Naive thymus-derived CD8-positive, alpha-beta T cell (primary cell): ENCODE measurements at regions not wholly inside any gene's neighbourhood (a gene's known extent, or its start where the extent isn't known, plus 50 kb on each side); places are given as distances from the start of the nearest gene placed in this dataset.

Experiments used
- ATAC-seq, 2 donors: fragments of 150-1000 bp; cut with Tn5 transposase in 1 of 2; sonication (Bioruptor Pico), chemical (Tn5 transposase) in 1 of 2; 1 replicate in 1 of 2; 2 replicates in 1 of 2; pipeline ENCODE4 v1.10.0; 2021; ENCODE audit warnings: mild to moderate bottlenecking in 2 of 2, moderate library complexity in 2 of 2
- POLR2A ChIA-PET: fragments of 350-600 bp; sonication (Branson Sonifier 250); formaldehyde crosslinking; loops from one replicate; lab custom pipeline; 2021; ENCODE audit warnings: antibody characterized with exemption; lab: Charles Lee
- DNase-seq, 10 donors: peaks; one replicate each; pipeline versions ENCODE4 v3.0.0 to v3.0.0-alpha.2; 2020 to 2022
- H3K27ac Mint-ChIP-seq, 10 donors: one replicate each; pipeline ENCODE4 v1.8.0; 2020 to 2022; ENCODE audit warnings: mild to moderate bottlenecking in 10 of 10, mixed read lengths in 10 of 10, moderate library complexity in 4 of 10, inconsistent platforms in 1 of 10
- H3K27me3 Mint-ChIP-seq, 5 donors: one replicate each; pipeline ENCODE4 v1.8.0; 2021 to 2022; ENCODE audit warnings: mixed read lengths in 5 of 5
- H3K36me3 Mint-ChIP-seq, 3 donors: one replicate each; pipeline ENCODE4 v1.8.0; 2020 to 2022; ENCODE audit warnings: mixed read lengths in 3 of 3, mild to moderate bottlenecking in 2 of 3, inconsistent platforms in 1 of 3
- H3K4me1 Mint-ChIP-seq, 4 donors: one replicate each; pipeline ENCODE4 v1.8.0; 2021 to 2022; ENCODE audit warnings: mixed read lengths in 4 of 4
- H3K4me3 Mint-ChIP-seq, 10 donors: one replicate each; pipeline ENCODE4 v1.8.0; 2020 to 2022; ENCODE audit warnings: mild to moderate bottlenecking in 10 of 10, mixed read lengths in 10 of 10, moderate library complexity in 6 of 10, inconsistent platforms in 1 of 10
- H3K9me3 Mint-ChIP-seq, 9 donors: one replicate each; pipeline ENCODE4 v1.8.0; 2020 to 2022; ENCODE audit warnings: mixed read lengths in 9 of 9, mild to moderate bottlenecking in 3 of 9, inconsistent platforms in 1 of 9, moderate library complexity in 1 of 9

DNA sequence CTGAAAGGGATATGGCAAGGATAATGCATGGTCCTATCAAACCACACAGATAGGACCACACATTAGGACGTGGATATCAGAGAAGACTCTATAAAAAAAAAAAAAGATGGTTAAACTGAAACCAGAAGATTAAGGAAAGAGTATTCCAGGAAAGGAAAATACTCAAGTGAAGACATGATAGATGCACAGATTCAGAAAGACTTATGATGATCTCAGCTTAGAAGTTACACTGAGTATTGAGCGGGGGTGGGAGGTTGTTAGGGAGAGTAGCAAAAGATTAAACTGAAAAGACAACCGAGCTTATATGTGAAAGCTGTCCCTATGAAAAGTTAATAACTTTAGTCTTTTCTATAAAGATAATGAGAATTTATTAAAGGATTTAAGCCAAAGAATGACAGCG, 211.0 kb upstream of the EMCN start:
- peaks cover 0 to 3% (median 0%) of the 10 kb centered on the region in 3 donors for H3K36me3 Mint-ChIP-seq

DNA sequence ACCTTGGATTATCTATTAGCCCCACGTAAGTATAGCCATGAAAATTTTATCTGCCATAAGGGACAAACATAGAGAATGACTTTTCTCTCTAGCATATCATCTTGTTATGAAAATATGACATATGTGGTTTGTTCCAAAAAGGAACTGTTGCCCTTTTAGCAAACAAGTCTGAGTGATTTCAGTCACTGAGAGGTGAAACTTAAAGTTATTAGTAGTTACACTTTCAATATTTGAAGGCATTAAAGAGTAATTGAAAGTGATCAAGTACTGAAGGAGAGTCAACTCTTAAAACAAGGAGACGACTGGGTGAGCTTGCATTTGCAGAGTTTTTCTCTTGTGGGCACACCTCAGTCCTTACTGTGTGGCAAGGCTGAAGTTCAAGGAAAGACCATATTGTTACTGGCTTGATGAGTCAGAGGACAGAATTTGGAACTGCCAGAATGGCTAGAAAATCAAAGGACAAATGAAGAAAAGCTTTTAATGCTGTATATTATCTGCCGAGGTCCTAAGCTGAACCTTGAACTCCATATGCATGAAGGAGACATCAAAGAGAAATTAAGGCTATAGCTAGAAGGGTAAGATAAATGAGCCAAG, 205.1 kb upstream of the EMCN start:
- Mint-ChIP-seq H3K27me3 (peaks cover 2 to 39% (median 11%) of the 10 kb centered on the region in 5 donors), H3K4me1 (no peaks in the 10 kb centered on the region), H3K4me3 (no peak overlapping the region), H3K36me3 (peaks cover 0 to 10% (median 0%) of the 10 kb centered on the region in 3 donors), H3K9me3 (peaks cover 0 to 20% (median 1%) of the 10 kb centered on the region in 9 donors), H3K27ac (no peak overlapping the region)
- POLR2A ChIA-PET = no interaction called here
- ATAC-seq (no peak), DNase-seq (no peak)

More for the DNA sequence above, 211.0 kb upstream of the EMCN start:
- DNase-seq (no peak), ATAC-seq (no peak)
- POLR2A ChIA-PET = no interaction called here
- H3K9me3 Mint-ChIP-seq = peaks cover 2 to 9% (median 5%) of the 10 kb centered on the region in 9 donors
- peaks cover 0 to 4% (median 0%) of the 10 kb centered on the region in 5 donors for H3K27me3 Mint-ChIP-seq
- no peaks in the 10 kb centered on the region for H3K4me1 Mint-ChIP-seq
- H3K27ac Mint-ChIP-seq = no peak overlapping the region
- H3K4me3 Mint-ChIP-seq = no peak overlapping the region

DNA sequence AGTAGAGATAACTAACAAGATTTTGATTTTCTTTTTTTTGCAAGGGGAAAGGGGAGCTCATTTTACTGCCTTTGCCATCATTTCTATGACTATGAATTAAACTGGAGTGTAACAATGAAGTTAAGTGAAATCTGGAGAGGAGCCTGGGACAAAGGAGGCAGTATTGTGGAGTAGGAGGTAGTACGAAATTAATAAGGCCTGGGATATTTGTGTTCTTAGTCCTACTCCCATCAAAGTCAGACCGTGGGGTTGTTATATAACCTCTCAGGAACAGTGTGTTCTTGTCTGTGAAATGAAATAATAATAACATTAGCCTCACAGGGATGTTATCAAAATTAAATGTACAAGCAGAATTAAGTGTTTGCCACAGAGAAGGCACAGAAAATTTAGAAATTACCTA, 204.3 kb upstream of the EMCN start:
- POLR2A ChIA-PET = no interaction called here
- peaks cover 0 to 10% (median 0%) of the 10 kb centered on the region in 3 donors for H3K36me3 Mint-ChIP-seq
- ATAC-seq (no peak), DNase-seq (no peak)
- no peaks in the 10 kb centered on the region for H3K4me1 Mint-ChIP-seq
- H3K27ac Mint-ChIP-seq = no peak overlapping the region
- H3K27me3 Mint-ChIP-seq = peaks cover 2 to 39% (median 11%) of the 10 kb centered on the region in 5 donors
- H3K4me3 Mint-ChIP-seq = no peak overlapping the region
- H3K9me3 Mint-ChIP-seq = peaks cover 0 to 20% (median 1%) of the 10 kb centered on the region in 9 donors

DNA sequence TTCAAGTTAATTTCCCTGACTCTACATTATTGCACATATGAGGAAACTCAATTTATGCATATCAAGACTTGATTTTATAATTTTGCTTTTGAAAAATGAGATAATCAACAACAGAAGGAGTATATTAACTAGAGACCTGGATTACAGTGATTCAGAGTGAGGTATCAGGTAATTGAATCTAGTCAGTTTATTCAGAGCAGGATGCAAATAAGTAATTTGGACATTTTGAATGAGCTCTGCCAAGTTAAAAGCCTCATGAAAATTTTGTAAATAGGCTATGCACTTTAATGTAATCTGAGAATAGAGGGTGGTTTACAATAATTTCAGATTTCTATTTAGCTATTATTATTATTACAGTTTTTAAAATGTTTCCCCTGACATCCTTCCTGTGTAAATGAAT, 203.7 kb upstream of the EMCN start:
- Mint-ChIP-seq H3K27ac (no peak overlapping the region), H3K9me3 (peaks cover 0 to 20% (median 1%) of the 10 kb centered on the region in 9 donors), H3K36me3 (peaks cover 0 to 10% (median 0%) of the 10 kb centered on the region in 3 donors), H3K27me3 (peaks cover 2 to 39% (median 11%) of the 10 kb centered on the region in 5 donors), H3K4me3 (no peak overlapping the region), H3K4me1 (no peaks in the 10 kb centered on the region)
- ATAC-seq (no peak), DNase-seq (no peak)
- POLR2A ChIA-PET = no interaction called here

DNA sequence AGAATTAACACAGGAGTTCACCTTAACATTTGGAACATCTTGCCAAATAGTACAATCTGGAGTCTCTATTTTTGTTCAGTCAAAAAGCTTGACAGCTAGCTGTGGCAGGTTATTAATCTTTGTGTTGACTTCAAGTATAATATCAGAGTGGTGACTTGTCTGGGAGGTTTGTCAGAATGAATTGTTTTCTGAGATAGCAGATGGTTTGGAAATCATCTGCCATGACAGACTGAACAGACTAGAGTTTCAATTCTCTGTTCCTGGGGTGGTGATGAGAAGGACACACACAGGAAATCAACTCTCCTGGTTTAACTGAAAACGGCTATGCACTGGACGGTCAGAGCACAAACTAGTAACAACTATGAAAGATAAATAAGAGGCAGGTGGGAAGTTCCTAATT, 203.3 kb upstream of the EMCN start:
- ATAC-seq = no peak
- POLR2A ChIA-PET = no interaction called here
- no peak overlapping the region for H3K27ac Mint-ChIP-seq
- H3K4me3 Mint-ChIP-seq = no peak overlapping the region
- H3K27me3 Mint-ChIP-seq = peaks cover 2 to 39% (median 11%) of the 10 kb centered on the region in 5 donors
- DNase-seq = no peak
- peaks cover 0 to 24% (median 1%) of the 10 kb centered on the region in 9 donors for H3K9me3 Mint-ChIP-seq
- no peaks in the 10 kb centered on the region for H3K4me1 Mint-ChIP-seq
- H3K36me3 Mint-ChIP-seq = peaks cover 0 to 10% (median 0%) of the 10 kb centered on the region in 3 donors

DNA sequence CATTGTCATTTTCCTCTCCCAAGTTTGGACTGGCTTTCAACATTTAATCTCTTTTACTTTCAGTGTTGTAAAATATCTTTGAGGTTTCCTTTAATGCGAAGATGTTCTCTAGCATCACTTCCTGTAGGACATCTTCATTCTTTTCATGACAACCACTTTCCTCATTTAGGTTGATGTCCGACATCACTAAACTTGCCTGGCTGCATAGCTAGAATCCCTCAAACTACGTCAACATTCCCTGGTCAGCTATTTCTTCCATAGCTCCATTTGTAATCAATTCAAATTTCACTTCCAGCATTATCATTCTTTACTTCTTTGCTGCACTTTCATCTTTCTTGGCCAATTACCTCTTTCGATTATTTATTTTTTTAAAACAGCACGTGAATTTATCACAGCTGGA, 198.6 kb upstream of the EMCN start:
- Mint-ChIP-seq H3K27ac (no peak overlapping the region), H3K9me3 (peaks cover 0 to 24% (median 4%) of the 10 kb centered on the region in 9 donors), H3K36me3 (peaks cover 0 to 5% (median 0%) of the 10 kb centered on the region in 3 donors), H3K4me3 (no peak overlapping the region), H3K27me3 (peaks cover 2 to 17% (median 6%) of the 10 kb centered on the region in 5 donors), H3K4me1 (no peaks in the 10 kb centered on the region)
- DNase-seq (no peak), ATAC-seq (no peak)
- POLR2A ChIA-PET = no interaction called here

DNA sequence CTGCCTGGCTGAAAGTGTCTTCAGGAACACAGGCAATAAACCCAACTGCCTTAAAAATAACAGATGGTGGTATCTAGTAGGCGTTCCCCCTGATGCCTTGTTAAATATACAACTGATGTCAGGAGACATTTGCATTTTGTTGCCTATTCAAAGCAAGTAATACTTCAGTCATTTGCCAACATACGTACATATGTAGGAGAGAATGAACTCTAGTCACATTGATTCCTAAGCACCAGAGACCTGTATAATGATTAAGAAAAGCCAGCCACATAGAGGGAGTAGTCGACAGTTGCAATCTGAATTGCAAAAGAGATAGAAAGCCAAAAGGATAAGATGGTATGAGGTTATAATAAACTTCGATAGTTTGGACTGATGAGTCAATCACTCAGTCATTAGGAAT, 191.0 kb upstream of the EMCN start:
- Mint-ChIP-seq H3K4me1 (no peaks in the 10 kb centered on the region), H3K36me3 (no peaks in the 10 kb centered on the region), H3K4me3 (no peak overlapping the region), H3K9me3 (no peaks in the 10 kb centered on the region), H3K27me3 (no peaks in the 10 kb centered on the region), H3K27ac (no peak overlapping the region)
- ATAC-seq (no peak), DNase-seq (no peak)
- POLR2A ChIA-PET = no interaction called here

DNA sequence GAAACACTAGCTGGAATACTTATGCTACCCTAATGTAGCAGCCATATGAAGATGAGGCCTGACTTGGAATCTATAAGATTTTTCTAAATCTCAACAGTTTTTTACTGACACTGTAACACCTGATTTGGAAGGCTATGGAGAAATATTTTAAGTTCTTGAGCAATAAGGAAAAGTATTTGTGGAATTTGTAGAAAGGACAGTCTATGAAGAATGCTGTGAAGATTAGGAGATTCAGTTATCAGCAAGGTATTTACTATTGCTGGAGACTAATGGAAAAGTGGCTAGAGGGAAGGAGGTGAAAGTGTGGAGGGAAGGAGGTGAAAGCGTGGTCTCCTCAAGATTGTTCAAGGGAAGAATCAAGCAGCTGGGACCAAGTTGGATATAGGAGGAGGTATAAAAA, 190.0 kb upstream of the EMCN start:
- POLR2A ChIA-PET = no interaction called here
- Mint-ChIP-seq H3K4me3 (no peak overlapping the region), H3K36me3 (no peaks in the 10 kb centered on the region), H3K27me3 (no peaks in the 10 kb centered on the region), H3K4me1 (no peaks in the 10 kb centered on the region), H3K9me3 (no peaks in the 10 kb centered on the region), H3K27ac (no peak overlapping the region)
- no peak for DNase-seq
- no peak for ATAC-seq

DNA sequence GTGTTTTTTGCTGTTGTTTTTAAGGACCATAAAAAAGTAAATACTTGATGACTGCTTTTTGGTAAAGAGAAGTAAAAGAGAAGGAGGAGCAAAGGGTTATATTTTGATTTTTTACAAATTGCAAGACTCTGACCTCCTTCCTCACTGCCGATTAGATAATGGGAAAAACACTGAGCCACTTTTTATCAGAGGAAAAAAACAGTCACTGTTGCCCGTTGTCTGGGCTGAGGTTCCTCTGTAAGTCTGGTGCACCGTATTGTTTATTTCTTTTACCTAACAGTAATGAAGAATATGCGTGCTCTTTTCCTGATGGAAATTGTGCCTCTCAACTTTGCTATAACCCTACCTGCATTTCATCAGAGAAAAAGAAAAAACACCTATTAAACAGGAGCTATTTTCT, 178.7 kb upstream of the EMCN start:
- POLR2A ChIA-PET = no interaction called here
- Mint-ChIP-seq H3K36me3 (no peaks in the 10 kb centered on the region), H3K27me3 (peaks cover 0 to 16% (median 9%) of the 10 kb centered on the region in 5 donors), H3K4me1 (peaks cover 0 to 5% (median 1%) of the 10 kb centered on the region in 4 donors), H3K4me3 (no peak overlapping the region), H3K9me3 (peaks cover 0 to 5% (median 0%) of the 10 kb centered on the region in 9 donors), H3K27ac (no peak overlapping the region)
- DNase-seq (no peak), ATAC-seq (no peak)

DNA sequence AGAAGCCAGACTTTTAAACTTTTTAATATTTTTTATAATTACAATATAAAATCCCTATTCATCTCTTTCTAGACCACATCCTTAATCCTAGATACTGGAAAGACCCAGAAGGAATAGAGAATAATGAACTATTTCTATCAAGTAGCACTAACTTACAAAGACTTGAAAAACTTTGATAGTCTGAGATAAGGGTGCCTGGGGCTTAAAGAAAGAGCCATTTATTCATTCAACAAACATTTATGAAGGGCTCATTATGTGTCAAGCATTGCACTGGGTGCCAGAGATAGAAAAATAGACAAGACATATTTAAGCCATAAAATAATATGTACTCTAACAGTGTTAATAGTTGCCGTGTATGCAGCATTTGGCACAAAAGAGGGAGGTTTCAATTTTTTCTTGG, 178.0 kb upstream of the EMCN start:
- H3K9me3 Mint-ChIP-seq = peaks cover 0 to 5% (median 0%) of the 10 kb centered on the region in 9 donors
- no peak for DNase-seq
- no peaks in the 10 kb centered on the region for H3K36me3 Mint-ChIP-seq
- no peak overlapping the region for H3K4me3 Mint-ChIP-seq
- no peak overlapping the region for H3K27ac Mint-ChIP-seq
- POLR2A ChIA-PET = no interaction called here
- H3K4me1 Mint-ChIP-seq = peaks cover 0 to 2% (median 0%) of the 10 kb centered on the region in 4 donors
- no peak for ATAC-seq
- H3K27me3 Mint-ChIP-seq = peaks cover 0 to 16% (median 10%) of the 10 kb centered on the region in 5 donors

DNA sequence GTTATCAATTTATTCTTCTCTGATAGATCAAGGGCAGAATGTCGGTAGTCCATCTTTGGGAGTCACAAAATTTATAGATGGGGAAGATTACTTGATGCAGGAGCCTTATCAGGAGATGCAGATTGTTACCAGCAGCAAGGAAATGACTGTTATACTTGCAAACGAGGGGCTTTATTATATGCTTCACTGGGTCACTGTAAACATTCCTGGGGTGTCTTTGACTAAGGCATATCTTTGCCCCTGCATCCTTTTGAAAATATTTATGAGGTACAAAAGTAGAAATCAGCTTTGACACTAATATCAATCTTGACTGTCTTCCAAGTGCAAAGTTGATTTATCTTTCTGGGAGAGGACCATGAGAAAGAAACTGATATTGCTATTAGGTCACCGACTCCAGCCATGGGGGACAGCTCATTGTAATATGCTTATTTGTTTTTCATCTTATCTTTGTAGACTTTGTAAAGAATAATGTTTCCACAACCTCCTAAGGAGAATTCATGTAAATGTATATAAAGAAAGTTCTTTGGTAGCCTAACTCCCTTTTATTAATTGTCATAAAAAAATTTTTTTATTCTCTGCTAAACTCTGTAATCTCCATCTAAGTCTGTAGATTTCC, 177.3 kb upstream of the EMCN start:
- ATAC-seq (no peak), DNase-seq (no peak)
- no peaks in the 10 kb centered on the region for H3K36me3 Mint-ChIP-seq
- no peak overlapping the region for H3K27ac Mint-ChIP-seq
- H3K9me3 Mint-ChIP-seq = peaks cover 0 to 5% (median 0%) of the 10 kb centered on the region in 9 donors
- peaks cover 0 to 16% (median 12%) of the 10 kb centered on the region in 5 donors for H3K27me3 Mint-ChIP-seq
- no peak overlapping the region for H3K4me3 Mint-ChIP-seq
- POLR2A ChIA-PET = no interaction called here
- H3K4me1 Mint-ChIP-seq = peaks cover 0 to 2% (median 0%) of the 10 kb centered on the region in 4 donors

DNA sequence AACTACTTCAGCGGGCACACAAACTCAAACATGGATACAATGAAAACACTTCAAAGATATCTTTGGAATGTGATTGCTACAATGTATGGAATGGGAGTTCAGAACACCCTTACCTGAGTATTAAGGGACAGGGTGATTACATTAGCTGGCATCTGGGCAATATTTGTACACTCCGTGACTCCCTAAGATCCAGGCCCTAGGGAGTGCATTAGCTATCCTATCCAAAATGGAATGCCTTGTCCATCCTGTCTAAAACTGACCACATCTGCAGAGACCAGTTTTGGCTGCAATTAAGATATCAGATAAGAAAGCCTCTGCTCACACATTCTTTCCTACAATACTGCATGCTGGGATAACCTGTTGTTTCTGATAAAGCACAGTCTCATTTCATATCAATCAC, 176.6 kb upstream of the EMCN start:
- Mint-ChIP-seq H3K9me3 (peaks cover 0 to 5% (median 0%) of the 10 kb centered on the region in 9 donors), H3K4me3 (no peak overlapping the region), H3K4me1 (peaks cover 0 to 1% (median 0%) of the 10 kb centered on the region in 4 donors), H3K36me3 (no peaks in the 10 kb centered on the region), H3K27ac (no peak overlapping the region), H3K27me3 (peaks cover 0 to 16% (median 12%) of the 10 kb centered on the region in 5 donors)
- ATAC-seq = no peak
- DNase-seq = no peak
- POLR2A ChIA-PET = no interaction called here

DNA sequence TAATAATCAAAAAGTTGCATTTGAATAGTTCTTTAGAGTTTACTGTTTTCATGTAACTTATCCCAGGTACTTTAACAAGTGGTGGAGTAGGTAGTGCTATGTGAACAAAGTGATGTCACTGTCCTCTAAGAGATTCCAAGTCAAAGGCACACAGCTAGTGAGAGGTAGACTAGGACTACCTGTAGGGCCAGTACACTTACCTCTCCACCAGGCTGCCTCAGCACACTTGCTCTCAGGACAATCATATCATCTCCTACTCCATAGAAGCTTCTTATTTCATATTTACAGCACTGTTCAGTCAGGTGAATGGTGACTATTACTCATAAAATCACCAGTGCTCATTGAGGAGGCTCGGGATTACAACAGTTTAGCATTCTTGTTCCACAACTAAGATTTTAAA, 173.0 kb upstream of the EMCN start:
- H3K36me3 Mint-ChIP-seq = no peaks in the 10 kb centered on the region
- ATAC-seq = no peak
- H3K9me3 Mint-ChIP-seq = peaks cover 0 to 5% (median 0%) of the 10 kb centered on the region in 9 donors
- no peaks in the 10 kb centered on the region for H3K4me1 Mint-ChIP-seq
- POLR2A ChIA-PET = no interaction called here
- no peak for DNase-seq
- H3K27ac Mint-ChIP-seq = no peak overlapping the region
- peaks cover 0 to 14% (median 10%) of the 10 kb centered on the region in 5 donors for H3K27me3 Mint-ChIP-seq
- H3K4me3 Mint-ChIP-seq = no peak overlapping the region
